DOHH2 (cell line): ENCODE measurements at regions not wholly inside any gene's neighbourhood (a gene's known extent, or its start where the extent isn't known, plus 50 kb on each side); places are given as distances from the start of the nearest gene placed in this dataset.

Experiments used
- H3F3A ChIP-seq: fragments of 200-600 bp; sonication (generic), shearing (Covaris generic); 2 replicates; pipeline ENCODE4 v1.6.0; 2016; ENCODE audit warnings: antibody characterized with exemption, mild to moderate bottlenecking; ENCODE audit not compliant: control insufficient read depth, insufficient read depth
- H3K27ac ChIP-seq: fragments of 200-600 bp; sonication (generic); 2 replicates; pipeline ENCODE4 v1.5.1; 2014; ENCODE audit warnings: low read depth, mild to moderate bottlenecking, low read length, moderate library complexity
- H3K27me3 ChIP-seq: fragments of 200-600 bp; sonication (generic); 2 replicates; pipeline ENCODE4 v1.6.1; 2014; ENCODE audit warnings: mild to moderate bottlenecking, low read length, mixed read lengths; ENCODE audit not compliant: control insufficient read depth
- H3K36me3 ChIP-seq: fragments of 200-600 bp; sonication (generic); 2 replicates; pipeline ENCODE4 v1.6.1; 2014; ENCODE audit warnings: mild to moderate bottlenecking, low read length, moderate library complexity, mixed read lengths; ENCODE audit not compliant: control insufficient read depth
- H3K4me1 ChIP-seq: fragments of 200-600 bp; sonication (generic); 2 replicates; pipeline ENCODE4 v1.6.1; 2014; ENCODE audit warnings: mild to moderate bottlenecking, low read length, mixed read lengths; ENCODE audit not compliant: control insufficient read depth
- H3K4me2 ChIP-seq: fragments of 200-600 bp; sonication (generic); 2 replicates; pipeline ENCODE4 v1.6.0; 2014; ENCODE audit warnings: mild to moderate bottlenecking, low read length, moderate library complexity
- H3K4me3 ChIP-seq: fragments of 200-600 bp; sonication (generic); 2 replicates; pipeline ENCODE4 v1.5.1; 2014; ENCODE audit warnings: mild to moderate bottlenecking, low read length, mixed read lengths
- H3K79me2 ChIP-seq: fragments of 200-600 bp; sonication (generic); 2 replicates; pipeline ENCODE4 v1.6.1; 2014; ENCODE audit warnings: mild to moderate bottlenecking, low read length, mixed read lengths; ENCODE audit not compliant: control insufficient read depth
- H3K9me2 ChIP-seq: fragments of 200-600 bp; sonication (generic); replicated peaks from 2 replicates; pipeline ENCODE4 v1.6.1; 2014; ENCODE audit warnings: mild to moderate bottlenecking, low read length, mixed read lengths; ENCODE audit not compliant: control insufficient read depth
- H3K9me3 ChIP-seq: fragments of 200-600 bp; sonication (generic); 2 replicates; pipeline ENCODE4 v1.6.1; 2014; ENCODE audit warnings: antibody characterized with exemption, low read length, mixed read lengths; ENCODE audit not compliant: control insufficient read depth, insufficient read depth
- H4K20me1 ChIP-seq: fragments of 200-600 bp; sonication (generic); 2 replicates; pipeline ENCODE4 v1.6.0; 2014; ENCODE audit warnings: low read depth, mild to moderate bottlenecking, antibody characterized with exemption, low read length, moderate library complexity; ENCODE audit not compliant: control insufficient read depth, insufficient read depth
- EZH2phosphoT487 ChIP-seq: fragments of 200-600 bp; sonication (generic); IDR thresholded peaks from 2 replicates; pipeline ENCODE4 v1.6.1; 2017; ENCODE audit warnings: borderline replicate concordance, mild to moderate bottlenecking, antibody characterized with exemption, low read length, moderate library complexity, mixed read lengths
- TF ChIP-seq, protein P1 (sequence below): fragments of 200-600 bp; sonication (generic); IDR thresholded peaks from one replicate; pipeline ENCODE4 v1.5.1; 2014; ENCODE audit warnings: antibody characterized with exemption, mild to moderate bottlenecking, low read depth, low read length; ENCODE audit not compliant: poor library complexity, severe bottlenecking

DNA sequence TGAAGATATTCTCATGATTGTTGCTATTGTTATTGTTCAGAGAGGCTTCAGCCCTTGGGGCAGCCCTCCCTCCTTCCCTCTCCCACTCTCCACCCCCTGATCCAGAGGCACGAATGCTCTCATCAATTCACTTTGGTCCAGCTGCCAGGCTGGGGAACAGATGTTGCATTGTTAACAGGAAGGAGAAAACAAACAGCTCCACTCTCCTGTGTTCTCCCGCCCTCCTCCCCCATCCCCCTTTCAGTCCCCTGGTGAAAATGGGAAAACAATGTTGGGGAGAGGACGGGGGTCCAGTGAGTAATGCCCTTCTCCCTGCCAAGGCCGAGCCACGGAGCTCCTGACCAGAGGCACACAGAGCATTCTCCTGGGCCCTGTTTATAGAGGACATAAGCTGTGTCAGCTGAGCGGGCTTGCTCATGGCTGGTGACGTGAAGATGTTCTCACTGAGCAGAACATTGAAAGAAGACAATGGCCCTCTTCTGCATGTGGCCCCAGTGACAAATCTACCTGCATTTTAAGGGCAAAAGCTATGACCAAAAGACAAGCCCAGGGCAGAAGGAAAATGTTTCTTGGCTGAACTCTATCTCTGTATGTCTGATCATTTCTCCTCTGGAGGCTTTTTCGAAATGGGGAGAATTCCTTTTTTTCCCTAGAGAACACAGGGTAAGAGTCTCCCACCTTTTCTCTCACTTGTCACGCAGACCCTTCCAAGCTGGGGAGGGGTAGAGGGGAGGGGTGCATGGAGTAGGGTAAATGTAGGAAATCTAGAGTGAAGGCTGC, 111.7 kb downstream of the GLUL start:
- no peak overlapping the region for H3K27ac ChIP-seq
- no peak for TF ChIP-seq EZH2phosphoT487
- TF ChIP-seq, protein P1, sequence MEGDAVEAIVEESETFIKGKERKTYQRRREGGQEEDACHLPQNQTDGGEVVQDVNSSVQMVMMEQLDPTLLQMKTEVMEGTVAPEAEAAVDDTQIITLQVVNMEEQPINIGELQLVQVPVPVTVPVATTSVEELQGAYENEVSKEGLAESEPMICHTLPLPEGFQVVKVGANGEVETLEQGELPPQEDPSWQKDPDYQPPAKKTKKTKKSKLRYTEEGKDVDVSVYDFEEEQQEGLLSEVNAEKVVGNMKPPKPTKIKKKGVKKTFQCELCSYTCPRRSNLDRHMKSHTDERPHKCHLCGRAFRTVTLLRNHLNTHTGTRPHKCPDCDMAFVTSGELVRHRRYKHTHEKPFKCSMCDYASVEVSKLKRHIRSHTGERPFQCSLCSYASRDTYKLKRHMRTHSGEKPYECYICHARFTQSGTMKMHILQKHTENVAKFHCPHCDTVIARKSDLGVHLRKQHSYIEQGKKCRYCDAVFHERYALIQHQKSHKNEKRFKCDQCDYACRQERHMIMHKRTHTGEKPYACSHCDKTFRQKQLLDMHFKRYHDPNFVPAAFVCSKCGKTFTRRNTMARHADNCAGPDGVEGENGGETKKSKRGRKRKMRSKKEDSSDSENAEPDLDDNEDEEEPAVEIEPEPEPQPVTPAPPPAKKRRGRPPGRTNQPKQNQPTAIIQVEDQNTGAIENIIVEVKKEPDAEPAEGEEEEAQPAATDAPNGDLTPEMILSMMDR = no peak

DNA sequence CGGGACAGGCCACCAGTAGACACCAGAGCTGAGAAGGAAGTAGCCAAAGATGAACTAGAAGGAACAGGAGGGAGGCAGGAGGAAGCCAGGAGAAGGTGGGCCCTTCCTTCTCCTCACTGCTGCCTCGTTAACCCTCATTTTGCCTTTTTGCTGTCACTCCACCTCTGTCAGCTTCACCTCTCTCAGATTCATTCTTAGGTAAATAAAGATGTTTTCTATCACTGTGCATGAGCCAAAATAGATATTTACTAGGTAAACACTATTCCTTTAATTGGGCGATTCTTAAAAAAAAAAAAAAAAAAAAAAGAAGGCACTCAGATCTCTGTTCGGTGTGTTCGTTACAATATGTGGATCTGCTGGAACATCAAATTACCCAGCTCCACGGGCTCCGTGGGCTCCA, 112.3 kb downstream of the GLUL start:
- Histone ChIP-seq H3K4me3 (no peak overlapping the region), H3K79me2 (no peaks in the 10 kb centered on the region), H3F3A (no peaks in the 10 kb centered on the region), H3K9me3 (no peaks in the 10 kb centered on the region), H3K4me1 (no peaks in the 10 kb centered on the region), H4K20me1 (no peaks in the 10 kb centered on the region), H3K4me2 (no peak overlapping the region), H3K9me2 (no peaks in the 10 kb centered on the region), H3K36me3 (no peaks in the 10 kb centered on the region), H3K27me3 (no peaks in the 10 kb centered on the region), H3K27ac (no peak overlapping the region)
- TF ChIP-seq, protein P1 = no peak
- no peak for TF ChIP-seq EZH2phosphoT487

More for the DNA sequence above, 111.7 kb downstream of the GLUL start:
- Histone ChIP-seq H3F3A (no peaks in the 10 kb centered on the region), H3K4me2 (no peak overlapping the region), H3K9me2 (no peaks in the 10 kb centered on the region), H4K20me1 (no peaks in the 10 kb centered on the region), H3K9me3 (no peaks in the 10 kb centered on the region), H3K36me3 (no peaks in the 10 kb centered on the region), H3K4me1 (no peaks in the 10 kb centered on the region), H3K27me3 (no peaks in the 10 kb centered on the region), H3K79me2 (no peaks in the 10 kb centered on the region), H3K4me3 (no peak overlapping the region)

GRCh38 chr1:182278144-182279054, 113.2 kb downstream of the GLUL start:
- no peak overlapping the region for H3K4me2 ChIP-seq
- no peak overlapping the region for H3K4me3 ChIP-seq
- no peaks in the 10 kb centered on the region for H3K27me3 ChIP-seq
- TF ChIP-seq EZH2phosphoT487 = no peak
- TF ChIP-seq, protein P1 = no peak
- H3K27ac ChIP-seq = no peak overlapping the region
- H3K79me2 ChIP-seq = no peaks in the 10 kb centered on the region
- no peaks in the 10 kb centered on the region for H3K36me3 ChIP-seq
- no peaks in the 10 kb centered on the region for H3K9me2 ChIP-seq
- no peaks in the 10 kb centered on the region for H3F3A ChIP-seq
- H3K4me1 ChIP-seq = no peaks in the 10 kb centered on the region
- no peaks in the 10 kb centered on the region for H4K20me1 ChIP-seq
- H3K9me3 ChIP-seq = no peaks in the 10 kb centered on the region
